Endodermal cell (in vitro differentiated cells): ENCODE measurements at regions not wholly inside any gene's neighbourhood (a gene's known extent, or its start where the extent isn't known, plus 50 kb on each side); places are given as distances from the start of the nearest gene placed in this dataset.

ENCODE experiments used
- DNase-seq: peaks from one replicate; pipeline ENCODE4 v3.0.0-alpha.2; 2017
- H3K27ac ChIP-seq: 2 replicates; pipeline ENCODE4 v1.5.1; 2013; ENCODE audit warnings: mild to moderate bottlenecking, low read depth, low read length, moderate library complexity
- H3K27me3 ChIP-seq: 2 replicates; pipeline ENCODE4 v1.6.1; 2013; ENCODE audit warnings: mild to moderate bottlenecking, low read length, moderate library complexity; ENCODE audit not compliant: insufficient read depth, control insufficient read depth, poor library complexity, severe bottlenecking
- H3K36me3 ChIP-seq: 2 replicates; pipeline ENCODE4 v1.7.0; 2013; ENCODE audit warnings: mild to moderate bottlenecking, low read length, moderate library complexity; ENCODE audit not compliant: control insufficient read depth, insufficient read depth
- H3K4me1 ChIP-seq: one replicate; pipeline ENCODE4 v1.7.0; 2013; ENCODE audit warnings: low read length; ENCODE audit not compliant: control insufficient read depth, insufficient read depth
- H3K4me3 ChIP-seq: 2 replicates; pipeline ENCODE4 v1.5.1; 2013; ENCODE audit warnings: mild to moderate bottlenecking, low read length, moderate library complexity
- H3K9ac ChIP-seq: 2 replicates; pipeline ENCODE4 v1.6.1; 2013; ENCODE audit warnings: mild to moderate bottlenecking, low read length, moderate library complexity; ENCODE audit not compliant: poor library complexity, severe bottlenecking; ENCODE audit errors: extremely low read depth
- H3K9me3 ChIP-seq: 2 replicates; pipeline ENCODE4 v1.6.1; 2013; ENCODE audit warnings: mild to moderate bottlenecking, low read length, moderate library complexity; ENCODE audit not compliant: control insufficient read depth
- H3K27ac Mint-ChIP-seq: 2 replicates; pipeline ENCODE4 v1.8.0; 2020; ENCODE audit warnings: mixed read lengths
- H3K27me3 Mint-ChIP-seq: 2 replicates; pipeline ENCODE4 v1.8.0; 2021; ENCODE audit warnings: mild to moderate bottlenecking, mixed read lengths; ENCODE audit not compliant: insufficient read depth
- H3K36me3 Mint-ChIP-seq: 2 replicates; pipeline ENCODE4 v1.8.0; 2020; ENCODE audit warnings: low read depth, mixed read lengths
- H3K4me1 Mint-ChIP-seq: 2 replicates; pipeline ENCODE4 v1.8.0; 2020; ENCODE audit warnings: mixed read lengths
- H3K4me3 Mint-ChIP-seq: 2 replicates; pipeline ENCODE4 v1.8.0; 2020; ENCODE audit warnings: mild to moderate bottlenecking, moderate library complexity, mixed read lengths
- H3K9me3 Mint-ChIP-seq: 2 replicates; pipeline ENCODE4 v1.8.0; 2020; ENCODE audit warnings: mild to moderate bottlenecking, mixed read lengths
- WGBS, 2 experiments: methylation state at CpG; one replicate each; pipeline versions ENCODE4 v1.1.5 to v1.1.7; 2013; ENCODE audit warnings: missing lambda C conversion rate in 2 of 2, mixed read lengths in 1 of 2; ENCODE audit not compliant: insufficient coverage in 1 of 2, insufficient read length in 1 of 2; 5-methylcytosine and 5-hydroxymethylcytosine counted together
- TF ChIP-seq, protein P1 (sequence below): fragments of 200-600 bp; sonication (generic); conservative IDR thresholded peaks from 2 replicates; pipeline ENCODE4 v1.5.0; 2021; ENCODE audit warnings: antibody characterized with exemption, mild to moderate bottlenecking

GRCh38 chrX:116239944-116240840 lies 69.6 kb downstream of the AGTR2 start:
- Histone ChIP-seq H3K27me3 (no peaks in the 10 kb centered on the region), H3K36me3 (no peaks in the 10 kb centered on the region), H3K9me3 (no peaks in the 10 kb centered on the region), H3K4me1 (no peaks in the 10 kb centered on the region), H3K4me3 (no peak overlapping the region), H3K27ac (no peak overlapping the region), H3K9ac (no peak overlapping the region)
- Mint-ChIP-seq H3K36me3 (no peaks in the 10 kb centered on the region), H3K4me3 (no peak overlapping the region), H3K9me3 (peaks cover 13% of the 10 kb centered on the region), H3K27ac (no peak overlapping the region), H3K4me1 (peaks cover 2% of the 10 kb centered on the region), H3K27me3 (no peaks in the 10 kb centered on the region)
- 80 to 93% methylated on average over 1 to 7 of the region's 8 CpGs for WGBS, 2 experiments
- TF ChIP-seq, protein P1, sequence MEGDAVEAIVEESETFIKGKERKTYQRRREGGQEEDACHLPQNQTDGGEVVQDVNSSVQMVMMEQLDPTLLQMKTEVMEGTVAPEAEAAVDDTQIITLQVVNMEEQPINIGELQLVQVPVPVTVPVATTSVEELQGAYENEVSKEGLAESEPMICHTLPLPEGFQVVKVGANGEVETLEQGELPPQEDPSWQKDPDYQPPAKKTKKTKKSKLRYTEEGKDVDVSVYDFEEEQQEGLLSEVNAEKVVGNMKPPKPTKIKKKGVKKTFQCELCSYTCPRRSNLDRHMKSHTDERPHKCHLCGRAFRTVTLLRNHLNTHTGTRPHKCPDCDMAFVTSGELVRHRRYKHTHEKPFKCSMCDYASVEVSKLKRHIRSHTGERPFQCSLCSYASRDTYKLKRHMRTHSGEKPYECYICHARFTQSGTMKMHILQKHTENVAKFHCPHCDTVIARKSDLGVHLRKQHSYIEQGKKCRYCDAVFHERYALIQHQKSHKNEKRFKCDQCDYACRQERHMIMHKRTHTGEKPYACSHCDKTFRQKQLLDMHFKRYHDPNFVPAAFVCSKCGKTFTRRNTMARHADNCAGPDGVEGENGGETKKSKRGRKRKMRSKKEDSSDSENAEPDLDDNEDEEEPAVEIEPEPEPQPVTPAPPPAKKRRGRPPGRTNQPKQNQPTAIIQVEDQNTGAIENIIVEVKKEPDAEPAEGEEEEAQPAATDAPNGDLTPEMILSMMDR: no peak
- no peak for DNase-seq

GRCh38 chrX:116241001-116241400 lies 70.5 kb downstream of the AGTR2 start:
- no peaks in the 10 kb centered on the region for H3K27me3 Mint-ChIP-seq
- TF ChIP-seq, protein P1: no peak
- no peaks in the 10 kb centered on the region for H3K4me1 ChIP-seq
- no peak overlapping the region for H3K27ac Mint-ChIP-seq
- no peaks in the 10 kb centered on the region for H3K27me3 ChIP-seq
- H3K9me3 ChIP-seq: no peaks in the 10 kb centered on the region
- no peaks in the 10 kb centered on the region for H3K36me3 Mint-ChIP-seq
- H3K27ac ChIP-seq: no peak overlapping the region
- peaks cover 7% of the 10 kb centered on the region for H3K4me1 Mint-ChIP-seq
- DNase-seq: no peak
- H3K9ac ChIP-seq: no peak overlapping the region
- peaks cover 13% of the 10 kb centered on the region for H3K9me3 Mint-ChIP-seq
- no peak overlapping the region for H3K4me3 ChIP-seq
- no peaks in the 10 kb centered on the region for H3K36me3 ChIP-seq
- no peak overlapping the region for H3K4me3 Mint-ChIP-seq

GRCh38 chrX:116243039-116243438 lies 72.5 kb downstream of the AGTR2 start:
- H3K9me3 Mint-ChIP-seq: peaks cover 13% of the 10 kb centered on the region
- no peaks in the 10 kb centered on the region for H3K4me1 ChIP-seq
- no peak overlapping the region for H3K9ac ChIP-seq
- no peaks in the 10 kb centered on the region for H3K36me3 ChIP-seq
- no peaks in the 10 kb centered on the region for H3K9me3 ChIP-seq
- DNase-seq: no peak
- H3K4me1 Mint-ChIP-seq: peaks cover 7% of the 10 kb centered on the region
- H3K4me3 Mint-ChIP-seq: no peak overlapping the region
- H3K36me3 Mint-ChIP-seq: no peaks in the 10 kb centered on the region
- TF ChIP-seq, protein P1: no peak
- H3K27me3 Mint-ChIP-seq: no peaks in the 10 kb centered on the region
- no peak overlapping the region for H3K4me3 ChIP-seq
- no peaks in the 10 kb centered on the region for H3K27me3 ChIP-seq
- no peak overlapping the region for H3K27ac ChIP-seq
- no peak overlapping the region for H3K27ac Mint-ChIP-seq
